GM23338 (cell line): ENCODE measurements at regions not wholly inside any gene's neighbourhood (a gene's known extent, or its start where the extent isn't known, plus 50 kb on each side); places are given as distances from the start of the nearest gene placed in this dataset.

Source experiments
- ATAC-seq: fragments of 200-7000 bp; cut with Tn5 transposase; 3 replicates; pipeline ENCODE4 v1.9.1; 2020
- DNase-seq: peaks from one replicate; pipeline ENCODE4 v3.0.0-alpha.2; 2015; ENCODE audit warnings: low spot score
- H2AFZ ChIP-seq: fragments of 200-600 bp; sonication (generic); 2 replicates; pipeline ENCODE4 v1.8.0; 2016; ENCODE audit warnings: antibody characterized with exemption, mild to moderate bottlenecking, moderate library complexity
- H3F3A ChIP-seq: fragments of 200-600 bp; sonication (generic); replicated peaks from 2 replicates; pipeline ENCODE4 v1.8.0; 2017; ENCODE audit warnings: antibody characterized with exemption, mixed run types, low read depth
- H3K27ac ChIP-seq: fragments of 200-600 bp; sonication (generic); 2 replicates; pipeline ENCODE4 v1.6.1; 2016; ENCODE audit warnings: low read depth
- H3K27me3 ChIP-seq: fragments of 200-600 bp; sonication (generic); 2 replicates; pipeline ENCODE4 v1.8.0; 2016; ENCODE audit warnings: mild to moderate bottlenecking, mixed run types, moderate library complexity; ENCODE audit not compliant: insufficient read depth
- H3K36me3 ChIP-seq: fragments of 200-600 bp; sonication (generic); 2 replicates; pipeline ENCODE4 v1.8.0; 2016; ENCODE audit warnings: mild to moderate bottlenecking; ENCODE audit not compliant: insufficient read depth
- H3K4me1 ChIP-seq: fragments of 200-600 bp; sonication (generic); 2 replicates; pipeline ENCODE4 v1.8.0; 2016; ENCODE audit warnings: mild to moderate bottlenecking, moderate library complexity; ENCODE audit not compliant: insufficient read depth
- H3K4me2 ChIP-seq: fragments of 200-600 bp; sonication (generic); 2 replicates; pipeline ENCODE4 v1.7.1; 2017; ENCODE audit warnings: mixed run types
- H3K4me3 ChIP-seq: fragments of 200-600 bp; sonication (generic); 2 replicates; pipeline ENCODE4 v1.6.1; 2016; ENCODE audit warnings: mixed run types
- H3K79me2 ChIP-seq: fragments of 200-600 bp; sonication (generic); replicated peaks from 2 replicates; pipeline ENCODE4 v1.8.0; 2017; ENCODE audit warnings: mild to moderate bottlenecking; ENCODE audit not compliant: insufficient read depth
- H3K9me2 ChIP-seq: fragments of 200-600 bp; sonication (generic); 2 replicates; pipeline ENCODE4 v1.8.0; 2017; ENCODE audit not compliant: insufficient read depth
- H4K20me1 ChIP-seq: fragments of 200-600 bp; sonication (generic); replicated peaks from 2 replicates; pipeline ENCODE4 v1.8.0; 2017; ENCODE audit warnings: mild to moderate bottlenecking; ENCODE audit not compliant: insufficient read depth
- H3K27ac Mint-ChIP-seq: 2 replicates; pipeline ENCODE4 v1.8.0; 2020; ENCODE audit warnings: inconsistent platforms, mild to moderate bottlenecking, moderate library complexity, mixed read lengths
- H3K27me3 Mint-ChIP-seq: 3 replicates; pipeline ENCODE4 v1.8.0; 2022; ENCODE audit warnings: low read depth, mild to moderate bottlenecking, moderate library complexity, mixed read lengths, inconsistent platforms; ENCODE audit not compliant: insufficient read depth, poor library complexity
- H3K36me3 Mint-ChIP-seq: 3 replicates; pipeline ENCODE4 v1.8.0; 2021; ENCODE audit warnings: low read depth, mild to moderate bottlenecking, inconsistent platforms, moderate library complexity, mixed read lengths
- H3K4me1 Mint-ChIP-seq: 3 replicates; pipeline ENCODE4 v1.8.0; 2020; ENCODE audit warnings: mild to moderate bottlenecking, inconsistent platforms, mixed read lengths
- H3K4me3 Mint-ChIP-seq: 3 replicates; pipeline ENCODE4 v1.8.0; 2021; ENCODE audit warnings: moderate library complexity, mild to moderate bottlenecking, inconsistent platforms, mixed read lengths
- H3K9me3 Mint-ChIP-seq: 3 replicates; pipeline ENCODE4 v1.8.0; 2020; ENCODE audit warnings: moderate library complexity, mild to moderate bottlenecking, inconsistent platforms, mixed read lengths
- CREB1 ChIP-seq: fragments of 250-450 bp; sonication (Bioruptor Pico); IDR thresholded peaks from 2 replicates; pipeline ENCODE4 v1.5.0; 2020; ENCODE audit warnings: low read depth, mild to moderate bottlenecking, moderate library complexity
- CTCF ChIP-seq, 2 experiments: fragments of 200-600 bp in 1 of 2; sonication (generic) in 1 of 2; conservative IDR thresholded peaks; 2 replicates each; pipeline versions ENCODE4 v1.5.1 to v1.6.1; 2016 to 2017; ENCODE audit warnings: antibody characterized with exemption in 2 of 2, low read depth in 2 of 2, mild to moderate bottlenecking in 2 of 2, moderate library complexity in 1 of 2
- ETS1 ChIP-seq: IDR thresholded peaks from 2 replicates; pipeline ENCODE4 v1.6.1; 2016; ENCODE audit warnings: antibody characterized with exemption
- EZH2 ChIP-seq: fragments of 200-600 bp; sonication (generic); IDR thresholded peaks from one replicate; pipeline ENCODE4 v1.8.0; 2017; ENCODE audit warnings: antibody characterized with exemption, mild to moderate bottlenecking, low read depth; ENCODE audit not compliant: unreplicated experiment
- EZH2phosphoT487 ChIP-seq: fragments of 200-600 bp; sonication (generic); IDR thresholded peaks from one replicate; pipeline ENCODE4 v1.8.1; 2018; ENCODE audit warnings: antibody characterized with exemption; ENCODE audit not compliant: unreplicated experiment
- NANOG ChIP-seq: IDR thresholded peaks from 2 replicates; pipeline ENCODE4 v1.6.1; 2016; ENCODE audit warnings: antibody characterized with exemption, borderline replicate concordance
- POLR2AphosphoS5 ChIP-seq: IDR thresholded peaks from 2 replicates; pipeline ENCODE4 v1.6.1; 2016; ENCODE audit warnings: antibody characterized with exemption, low read depth
- REST ChIP-seq: IDR thresholded peaks from one replicate; pipeline ENCODE4 v1.6.1; 2018; ENCODE audit warnings: antibody characterized with exemption; ENCODE audit not compliant: unreplicated experiment
- STAT1 ChIP-seq: IDR thresholded peaks from one replicate; pipeline ENCODE4 v1.6.1; 2016; ENCODE audit warnings: antibody characterized with exemption; ENCODE audit not compliant: unreplicated experiment
- ZNF114 ChIP-seq: fragments of 250-450 bp; sonication (Bioruptor Pico); IDR thresholded peaks from 2 replicates; pipeline ENCODE4 v1.5.0; 2020; ENCODE audit warnings: mild to moderate bottlenecking, moderate library complexity
- ZNF331 ChIP-seq: fragments of 250-450 bp; sonication (Bioruptor Pico); IDR thresholded peaks from 2 replicates; pipeline ENCODE4 v1.5.0; 2020; ENCODE audit warnings: low read depth, mild to moderate bottlenecking, moderate library complexity

GRCh38 chr15:98581715-98582114, 66.6 kb upstream of the IGF1R start:
- no peak overlapping the region for H3K4me3 Mint-ChIP-seq
- H3K27ac Mint-ChIP-seq, result no peak overlapping the region
- Histone ChIP-seq H3F3A (no peaks in the 10 kb centered on the region), H3K27me3 (no peaks in the 10 kb centered on the region), H3K4me1 (peaks cover 4% of the 10 kb centered on the region; the same call in 1 of the 2 replicates), H3K4me2 (no peak overlapping the region), H3K36me3 (no peaks in the 10 kb centered on the region), H3K27ac (no peak overlapping the region), H3K79me2 (no peaks in the 10 kb centered on the region), H2AFZ (no peak overlapping the region), H4K20me1 (no peaks in the 10 kb centered on the region), H3K9me2 (no peaks in the 10 kb centered on the region), H3K4me3 (no peak overlapping the region)
- no peak for TF ChIP-seq ZNF114 (CRISPR knock-in tag)
- TF ChIP-seq CTCF (conservative IDR thresholded peaks at IDR 0.05; ENCODE audit: low read depth in 2 of 2), result peak; percentile 41 to 58
- 0 out of 3 replicates have a peak, but pooled peaks cover 4% of the 10 kb centered on the region for H3K9me3 Mint-ChIP-seq
- H3K27me3 Mint-ChIP-seq, result peaks cover 5% of the 10 kb centered on the region
- DNase-seq, result peak; percentile 72
- ATAC-seq, result peak; percentile 77
- no peaks in the 10 kb centered on the region; the same call in 2 of the 3 replicates for H3K36me3 Mint-ChIP-seq
- H3K4me1 Mint-ChIP-seq, result peaks cover 23% of the 10 kb centered on the region

- 0 out of 3 replicates have a peak, but pooled peaks cover 4% of the 10 kb centered on the region for H3K9me3 Mint-ChIP-seq
- peaks cover 23% of the 10 kb centered on the region for H3K4me1 Mint-ChIP-seq
- no peaks in the 10 kb centered on the region for H3K9me2 ChIP-seq
- no peak overlapping the region for H3K27ac Mint-ChIP-seq
- H4K20me1 ChIP-seq, result no peaks in the 10 kb centered on the region
- H2AFZ ChIP-seq, result no peak overlapping the region
- H3K4me2 ChIP-seq, result no peak overlapping the region
- ATAC-seq (peak; percentile 65), DNase-seq (no peak)
- no peak overlapping the region for H3K4me3 Mint-ChIP-seq
- peaks cover 5% of the 10 kb centered on the region for H3K27me3 Mint-ChIP-seq
- H3K27me3 ChIP-seq, result no peaks in the 10 kb centered on the region
- H3K27ac ChIP-seq, result no peak overlapping the region
- H3K4me3 ChIP-seq, result no peak overlapping the region
- H3K4me1 ChIP-seq, result peaks cover 4% of the 10 kb centered on the region; the same call in 1 of the 2 replicates
- no peaks in the 10 kb centered on the region for H3K36me3 ChIP-seq
- H3F3A ChIP-seq, result no peaks in the 10 kb centered on the region
- H3K36me3 Mint-ChIP-seq, result no peaks in the 10 kb centered on the region; the same call in 2 of the 3 replicates
- H3K79me2 ChIP-seq, result no peaks in the 10 kb centered on the region
- no peak for TF ChIP-seq POLR2AphosphoS5
- TF ChIP-seq ZNF331 (CRISPR knock-in tag), result no peak
- no peak for TF ChIP-seq EZH2phosphoT487
- TF ChIP-seq EZH2, result no peak
- no peak for TF ChIP-seq REST
- TF ChIP-seq ZNF114 (CRISPR knock-in tag), result no peak
- TF ChIP-seq NANOG, result no peak
- no peak for TF ChIP-seq ETS1
- TF ChIP-seq STAT1, result no peak
- TF ChIP-seq CTCF (conservative IDR thresholded peaks at IDR 0.05; ENCODE audit: low read depth in 2 of 2), result no peak
- no peak for TF ChIP-seq CREB1
Observed at GRCh38 chr15:98582900-98583554, 65.3 kb upstream of the IGF1R start.
